WTC11 (cell line): ENCODE measurements at regions not wholly inside any gene's neighbourhood (a gene's known extent, or its start where the extent isn't known, plus 50 kb on each side); places are given as distances from the start of the nearest gene placed in this dataset.

Experiments used
- ATAC-seq: fragments of 200-7000 bp; cut with Tn5 transposase; 2 replicates; pipeline ENCODE4 v1.10.0; 2021; ENCODE audit warnings: mild to moderate bottlenecking, moderate library complexity
- CTCF ChIA-PET: fragments of 300-600 bp; sonication (Branson Sonifier 250); formaldehyde crosslinking; loops from one replicate; lab custom pipeline; 2021; ENCODE audit warnings: antibody characterized with exemption; lab: Charles Lee
- POLR2A ChIA-PET: fragments of 350-600 bp; sonication (Branson Sonifier 250); formaldehyde crosslinking; loops from one replicate; lab custom pipeline; 2021; ENCODE audit warnings: antibody characterized with exemption; lab: Charles Lee
- DNase-seq: peaks from one replicate; pipeline ENCODE4 v3.0.0; 2021; ENCODE audit warnings: low spot score
- H3K27ac Mint-ChIP-seq: 2 replicates; pipeline ENCODE4 v1.8.0; 2021; ENCODE audit warnings: mixed read lengths
- H3K27me3 Mint-ChIP-seq: 2 replicates; pipeline ENCODE4 v1.8.0; 2021; ENCODE audit warnings: low read depth, mild to moderate bottlenecking, moderate library complexity, mixed read lengths
- H3K36me3 Mint-ChIP-seq: 2 replicates; pipeline ENCODE4 v1.8.0; 2021; ENCODE audit warnings: mixed read lengths
- H3K4me1 Mint-ChIP-seq: 2 replicates; pipeline ENCODE4 v1.8.0; 2022; ENCODE audit warnings: mixed read lengths
- H3K4me3 Mint-ChIP-seq: 2 replicates; pipeline ENCODE4 v1.8.0; 2021; ENCODE audit warnings: mild to moderate bottlenecking, moderate library complexity, mixed read lengths
- H3K9me3 Mint-ChIP-seq: 2 replicates; pipeline ENCODE4 v1.8.0; 2021; ENCODE audit warnings: mixed read lengths
- AFF4 ChIP-seq: sonication (generic); formaldehyde crosslinking; IDR thresholded peaks from 2 replicates; pipeline ENCODE4 v1.8.1; 2023; ENCODE audit warnings: mild to moderate bottlenecking, missing genetic modification reagents, borderline replicate concordance
- ATF2 ChIP-seq: sonication (generic); formaldehyde crosslinking; IDR thresholded peaks from 2 replicates; pipeline ENCODE4 v1.8.1; 2022; ENCODE audit warnings: low read depth, missing genetic modification reagents, borderline replicate concordance
- ATF6 ChIP-seq: sonication (generic); formaldehyde crosslinking; IDR thresholded peaks from 2 replicates; pipeline ENCODE4 v1.8.1; 2023; ENCODE audit warnings: mild to moderate bottlenecking, missing genetic modification reagents
- CBFB ChIP-seq: sonication (generic); formaldehyde crosslinking; IDR thresholded peaks from 2 replicates; pipeline ENCODE4 v1.8.1; 2022; ENCODE audit warnings: mild to moderate bottlenecking, low read depth, missing genetic modification reagents
- E2F5 ChIP-seq: sonication (generic); formaldehyde crosslinking; IDR thresholded peaks from 2 replicates; pipeline ENCODE4 v1.8.1; 2022; ENCODE audit warnings: mild to moderate bottlenecking, moderate library complexity, missing genetic modification reagents
- ELF4 ChIP-seq: sonication (generic); formaldehyde crosslinking; IDR thresholded peaks from 2 replicates; pipeline ENCODE4 v1.8.1; 2022; ENCODE audit warnings: low read depth, mild to moderate bottlenecking, moderate library complexity, missing genetic modification reagents
- ERG ChIP-seq: fragments of 250-450 bp; sonication (Bioruptor Pico); IDR thresholded peaks from 2 replicates; pipeline ENCODE4 v1.8.0; 2021; ENCODE audit warnings: mild to moderate bottlenecking
- ETV6 ChIP-seq: sonication (generic); formaldehyde crosslinking; IDR thresholded peaks from 2 replicates; pipeline ENCODE4 v1.8.1; 2022; ENCODE audit warnings: mild to moderate bottlenecking, missing genetic modification reagents
- JUN ChIP-seq: sonication (generic); formaldehyde crosslinking; IDR thresholded peaks from 2 replicates; pipeline ENCODE4 v1.8.0; 2023; ENCODE audit warnings: mild to moderate bottlenecking, missing genetic modification reagents
- KAT7 ChIP-seq: sonication (generic); formaldehyde crosslinking; IDR thresholded peaks from 2 replicates; pipeline ENCODE4 v1.8.1; 2023; ENCODE audit warnings: missing genetic modification reagents, mild to moderate bottlenecking, borderline replicate concordance
- NFATC4 ChIP-seq: fragments of 250-450 bp; sonication (Bioruptor Pico); IDR thresholded peaks from 2 replicates; pipeline ENCODE4 v1.9.0; 2021; ENCODE audit warnings: mild to moderate bottlenecking
- SOX15 ChIP-seq: fragments of 250-450 bp; sonication (Bioruptor Pico); IDR thresholded peaks from 2 replicates; pipeline ENCODE4 v1.9.0; 2021; ENCODE audit warnings: mild to moderate bottlenecking
- STAT6 ChIP-seq: sonication (generic); formaldehyde crosslinking; conservative IDR thresholded peaks from 2 replicates; pipeline ENCODE4 v1.8.1; 2023; ENCODE audit warnings: mild to moderate bottlenecking, low read depth, missing genetic modification reagents, moderate library complexity
- TEAD1 ChIP-seq: sonication (generic); formaldehyde crosslinking; IDR thresholded peaks from 2 replicates; pipeline ENCODE4 v1.8.0; 2022; ENCODE audit warnings: mild to moderate bottlenecking, missing genetic modification reagents
- TEAD4 ChIP-seq: sonication (generic); formaldehyde crosslinking; IDR thresholded peaks from 2 replicates; pipeline ENCODE4 v1.8.0; 2022; ENCODE audit warnings: mild to moderate bottlenecking, missing genetic modification reagents
- ZNF121 ChIP-seq: sonication (generic); formaldehyde crosslinking; IDR thresholded peaks from 2 replicates; pipeline ENCODE4 v1.8.0; 2023; ENCODE audit warnings: missing genetic modification reagents
- ZNF232 ChIP-seq: sonication (generic); formaldehyde crosslinking; IDR thresholded peaks from 2 replicates; pipeline ENCODE4 v1.8.0; 2022; ENCODE audit warnings: mild to moderate bottlenecking, missing genetic modification reagents
- ZNF396 ChIP-seq: fragments of 250-450 bp; sonication (Bioruptor Pico); IDR thresholded peaks from 2 replicates; pipeline ENCODE4 v1.8.0; 2021; ENCODE audit warnings: mild to moderate bottlenecking, moderate library complexity, borderline replicate concordance
- ZNF416 ChIP-seq: fragments of 250-450 bp; sonication (Bioruptor Pico); IDR thresholded peaks from 2 replicates; pipeline ENCODE4 v1.9.0; 2021; ENCODE audit warnings: mild to moderate bottlenecking, inconsistent platforms
- ZNF512 ChIP-seq: sonication (generic); formaldehyde crosslinking; IDR thresholded peaks from 2 replicates; pipeline ENCODE4 v1.8.1; 2022; ENCODE audit warnings: missing genetic modification reagents, borderline replicate concordance

GRCh38 chr2:237161189-237161588, 75.5 kb downstream of the COPS8 start:
- Mint-ChIP-seq H3K9me3 (peaks cover 13% of the 10 kb centered on the region), H3K36me3 (peaks cover 3% of the 10 kb centered on the region; the same call in 1 of the 2 replicates), H3K27ac (no peak overlapping the region), H3K4me1 (peaks cover 15% of the 10 kb centered on the region), H3K4me3 (no peak overlapping the region), H3K27me3 (no peaks in the 10 kb centered on the region; the same call in 1 of the 2 replicates)
- ChIA-PET CTCF (interaction anchor here (1.4 kb wide), 1 partner anchor 290 kb away, joined by 5 read pairs; no protein-coding TSS in a partner anchor), POLR2A (no interaction called here)
- DNase-seq: no peak
- TF ChIP-seq JUN (no peak), ZNF512 (CRISPR knock-in tag) (no peak), NFATC4 (CRISPR knock-in tag) (no peak), ATF6 (CRISPR knock-in tag) (no peak), SOX15 (CRISPR knock-in tag) (no peak), ZNF232 (CRISPR knock-in tag) (no peak), ZNF396 (CRISPR knock-in tag) (no peak), ZNF416 (CRISPR knock-in tag) (no peak), TEAD1 (CRISPR knock-in tag) (no peak), ERG (no peak), AFF4 (no peak), KAT7 (CRISPR knock-in tag) (no peak), E2F5 (CRISPR knock-in tag) (no peak), ETV6 (CRISPR knock-in tag) (no peak), TEAD4 (CRISPR knock-in tag) (no peak), ZNF121 (CRISPR knock-in tag) (no peak), ATF2 (no peak), STAT6 (CRISPR knock-in tag) (no peak), ELF4 (CRISPR knock-in tag) (no peak), CBFB (CRISPR knock-in tag) (no peak)
- ATAC-seq: no peak
